ENCODE measurements at regions not wholly inside any gene's neighbourhood (a gene's known extent, or its start where the extent isn't known, plus 50 kb on each side); places are given as distances from the start of the nearest gene placed in this dataset.

GRCh38 chr1:30337324-30337620 lies 386.1 kb downstream of the MATN1 start:
- TF ChIP-seq EZH2phosphoT487 (IDR thresholded peaks at IDR 0.05; ENCODE audit: borderline replicate concordance, low read length): no peak
- no peak for TF ChIP-seq CTCF (IDR thresholded peaks at IDR 0.05; ENCODE audit: low read depth, low read length, poor library complexity, severe bottlenecking)
